ENCODE measurements at regions not wholly inside any gene's neighbourhood (a gene's known extent, or its start where the extent isn't known, plus 50 kb on each side); places are given as distances from the start of the nearest gene placed in this dataset.

GRCh38 chr7:155231941-155232340 lies 65.7 kb upstream of the INSIG1 start:
- DNase-seq = no peak

- DNase-seq = no peak
Measured at GRCh38 chr7:155232911-155233310, 64.8 kb upstream of the INSIG1 start.

GRCh38 chr7:155233311-155234157 lies 64.1 kb upstream of the INSIG1 start:
- no peak for DNase-seq

- no peak for DNase-seq
Measured at GRCh38 chr7:155234158-155234492, 63.6 kb upstream of the INSIG1 start.

- no peak for DNase-seq
Measured at GRCh38 chr7:155234950-155235789, 62.5 kb upstream of the INSIG1 start.

- no peak for DNase-seq
Measured at GRCh38 chr7:155236386-155236785, 61.3 kb upstream of the INSIG1 start.

GRCh38 chr7:155237297-155237696 lies 60.4 kb upstream of the INSIG1 start:
- no peak for DNase-seq

- DNase-seq = no peak
Measured at GRCh38 chr7:155237730-155238129, 59.9 kb upstream of the INSIG1 start.

- peak; percentile 35 for DNase-seq
Measured at GRCh38 chr7:155239431-155240087, 58.1 kb upstream of the INSIG1 start.

- DNase-seq = no peak
Measured at GRCh38 chr7:155244675-155245074, 53.0 kb upstream of the INSIG1 start.

- no peak for DNase-seq
Measured at GRCh38 chr7:155247479-155248365, 50.0 kb upstream of the INSIG1 start.
